SU-DHL-6 (cell line): ENCODE measurements at regions not wholly inside any gene's neighbourhood (a gene's known extent, or its start where the extent isn't known, plus 50 kb on each side); places are given as distances from the start of the nearest gene placed in this dataset.

ENCODE experiments used
- H2AFZ ChIP-seq: fragments of 200-600 bp; sonication (generic); 2 replicates; pipeline ENCODE4 v1.6.1; 2014; ENCODE audit warnings: low read depth, mild to moderate bottlenecking, moderate library complexity, mixed read lengths, antibody characterized with exemption, low read length; ENCODE audit not compliant: severe bottlenecking
- H3F3A ChIP-seq: fragments of 200-600 bp; shearing (Covaris generic); 2 replicates; pipeline ENCODE4 v1.6.0; 2016; ENCODE audit warnings: antibody characterized with exemption, mild to moderate bottlenecking; ENCODE audit not compliant: insufficient read depth
- H3K27ac ChIP-seq: fragments of 200-600 bp; sonication (generic); 2 replicates; pipeline ENCODE4 v1.5.1; 2016; ENCODE audit warnings: low read depth, mild to moderate bottlenecking, low read length, moderate library complexity, mixed read lengths
- H3K27me3 ChIP-seq: fragments of 200-600 bp; sonication (generic), shearing (Covaris generic); 2 replicates; pipeline ENCODE4 v1.6.0; 2014; ENCODE audit warnings: mild to moderate bottlenecking, low read length
- H3K36me3 ChIP-seq: fragments of 200-600 bp; sonication (generic); 2 replicates; pipeline ENCODE4 v1.6.1; 2014; ENCODE audit warnings: mild to moderate bottlenecking, low read length, mixed read lengths
- H3K4me2 ChIP-seq: fragments of 300-600, 200-600 bp; shearing (Covaris generic), sonication (generic); 2 replicates; pipeline ENCODE4 v1.6.0; 2014; ENCODE audit warnings: low read length, low read depth, mild to moderate bottlenecking; ENCODE audit not compliant: poor library complexity, severe bottlenecking
- H3K4me3 ChIP-seq: fragments of 200-600 bp; sonication (generic); 2 replicates; pipeline ENCODE4 v1.5.1; 2014; ENCODE audit warnings: antibody characterized with exemption, low read length, mild to moderate bottlenecking, mixed read lengths; ENCODE audit not compliant: insufficient read depth, poor library complexity, severe bottlenecking
- H3K79me2 ChIP-seq: fragments of 200-600 bp; sonication (generic); 2 replicates; pipeline ENCODE4 v1.6.1; 2014; ENCODE audit warnings: mild to moderate bottlenecking, low read length, moderate library complexity; ENCODE audit not compliant: insufficient read depth
- H3K9ac ChIP-seq: fragments of 200-600 bp; sonication (generic); 2 replicates; pipeline ENCODE4 v1.7.0; 2014; ENCODE audit warnings: mild to moderate bottlenecking, low read length
- H3K9me2 ChIP-seq: fragments of 200-600 bp; sonication (generic); replicated peaks from 2 replicates; pipeline ENCODE4 v1.6.1; 2014; ENCODE audit warnings: low read length; ENCODE audit not compliant: insufficient read depth
- H3K9me3 ChIP-seq: fragments of 200-600 bp; sonication (generic); 2 replicates; pipeline ENCODE4 v1.6.1; 2014; ENCODE audit warnings: low read length, mixed read lengths; ENCODE audit not compliant: insufficient read depth
- H4K20me1 ChIP-seq: fragments of 200-600 bp; sonication (generic); 2 replicates; pipeline ENCODE4 v1.6.1; 2014; ENCODE audit warnings: low read depth, mild to moderate bottlenecking, antibody characterized with exemption, low read length, moderate library complexity, mixed read lengths
- CTCF ChIP-seq: fragments of 200-600 bp; sonication (generic); IDR thresholded peaks from one replicate; pipeline ENCODE4 v1.5.1; 2017; ENCODE audit warnings: antibody characterized with exemption, mild to moderate bottlenecking, low read length, moderate library complexity; ENCODE audit not compliant: insufficient read depth, poor library complexity, severe bottlenecking
- EZH2phosphoT487 ChIP-seq: fragments of 200-600 bp; sonication (generic), shearing (Covaris generic); conservative IDR thresholded peaks from 2 replicates; pipeline ENCODE4 v1.6.1; 2018; ENCODE audit warnings: mild to moderate bottlenecking, antibody characterized with exemption, low read length, moderate library complexity, mixed read lengths

DNA sequence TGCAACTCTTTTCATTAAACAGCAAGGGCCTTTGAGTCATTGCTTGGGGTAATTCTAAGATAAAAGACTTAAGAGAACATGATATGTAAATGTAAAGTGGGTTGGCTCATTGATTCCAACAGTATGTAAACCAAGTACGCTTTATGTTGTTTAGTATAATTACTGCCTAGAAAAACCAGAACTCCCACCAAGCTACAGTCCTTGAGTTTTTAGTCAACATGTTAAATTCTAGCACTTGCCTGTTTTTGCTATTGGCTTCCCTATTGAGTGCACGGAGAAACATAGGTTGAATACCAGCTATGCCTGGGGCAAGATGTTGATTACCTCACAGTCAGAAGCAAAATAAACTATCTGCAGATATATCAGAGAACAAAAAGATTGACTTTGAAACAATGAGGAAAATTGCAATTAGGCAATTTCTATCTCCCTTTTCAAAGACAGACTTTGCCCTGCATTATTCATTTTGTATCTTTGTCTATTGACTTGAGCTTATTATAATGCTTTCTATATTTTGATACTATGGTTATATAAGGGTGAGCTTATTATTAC is 179.3 kb downstream of the ZPLD1 start:
- H3K27ac ChIP-seq = no peak overlapping the region
- no peaks in the 10 kb centered on the region for H3F3A ChIP-seq
- H3K9me3 ChIP-seq = no peaks in the 10 kb centered on the region
- H3K4me2 ChIP-seq = no peak overlapping the region
- no peaks in the 10 kb centered on the region for H3K9me2 ChIP-seq
- H3K9ac ChIP-seq = no peak overlapping the region
- H3K79me2 ChIP-seq = no peaks in the 10 kb centered on the region
- no peak overlapping the region for H3K4me3 ChIP-seq
- TF ChIP-seq EZH2phosphoT487 (no peak), CTCF (no peak)
- no peaks in the 10 kb centered on the region for H4K20me1 ChIP-seq
- H3K27me3 ChIP-seq = no peaks in the 10 kb centered on the region
- no peaks in the 10 kb centered on the region for H3K36me3 ChIP-seq
- H2AFZ ChIP-seq = no peak overlapping the region

GRCh38 chr3:102614585-102614984 is 179.8 kb downstream of the ZPLD1 start:
- Histone ChIP-seq H3K4me3 (no peak overlapping the region), H3F3A (no peaks in the 10 kb centered on the region), H3K9ac (no peak overlapping the region), H3K4me2 (no peak overlapping the region), H3K27ac (no peak overlapping the region), H3K79me2 (no peaks in the 10 kb centered on the region), H3K9me3 (no peaks in the 10 kb centered on the region), H3K9me2 (no peaks in the 10 kb centered on the region), H3K36me3 (no peaks in the 10 kb centered on the region), H4K20me1 (no peaks in the 10 kb centered on the region), H2AFZ (no peak overlapping the region), H3K27me3 (no peaks in the 10 kb centered on the region)
- TF ChIP-seq EZH2phosphoT487 (no peak), CTCF (no peak)

DNA sequence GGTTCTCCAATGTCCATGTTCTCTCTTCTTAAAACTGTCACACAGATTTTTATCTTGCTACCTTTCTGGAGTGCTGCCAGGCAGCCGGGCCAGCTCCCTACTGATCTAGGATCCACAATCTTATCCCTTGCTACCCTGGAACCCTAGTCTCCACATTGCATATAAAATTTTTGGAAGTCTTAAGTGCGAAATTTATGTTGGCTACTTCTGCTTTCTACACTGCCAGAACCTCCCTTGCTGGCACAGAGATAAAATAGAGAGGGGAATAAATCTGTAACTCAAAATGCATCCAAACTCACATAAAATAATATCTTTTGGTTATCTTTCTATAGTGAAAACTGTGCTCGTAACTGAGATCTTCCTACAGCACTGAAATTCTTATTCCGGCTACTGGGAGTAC is 182.6 kb downstream of the ZPLD1 start:
- Histone ChIP-seq H3K27me3 (no peaks in the 10 kb centered on the region), H3K9ac (no peak overlapping the region), H3K4me3 (no peak overlapping the region), H3K4me2 (no peak overlapping the region), H3K27ac (no peak overlapping the region), H3F3A (no peaks in the 10 kb centered on the region), H4K20me1 (no peaks in the 10 kb centered on the region), H3K9me2 (no peaks in the 10 kb centered on the region), H2AFZ (no peak overlapping the region), H3K9me3 (no peaks in the 10 kb centered on the region), H3K36me3 (no peaks in the 10 kb centered on the region), H3K79me2 (no peaks in the 10 kb centered on the region)
- TF ChIP-seq EZH2phosphoT487 (no peak), CTCF (no peak)
